Loucy (cell line): ENCODE measurements at regions not wholly inside any gene's neighbourhood (a gene's known extent, or its start where the extent isn't known, plus 50 kb on each side); places are given as distances from the start of the nearest gene placed in this dataset.

Source experiments
- H2AFZ ChIP-seq: fragments of 200-600 bp; sonication (generic); 2 replicates; pipeline ENCODE4 v1.6.0; 2016; ENCODE audit warnings: antibody characterized with exemption, mild to moderate bottlenecking, low read length, moderate library complexity
- H3F3A ChIP-seq: fragments of 200-600 bp; 2 replicates; pipeline ENCODE4 v1.6.0; 2016; ENCODE audit warnings: antibody characterized with exemption, low read depth, mild to moderate bottlenecking
- H3K27me3 ChIP-seq: fragments of 200-600 bp; sonication (generic); 2 replicates; pipeline ENCODE4 v1.6.1; 2014; ENCODE audit warnings: low read length, mild to moderate bottlenecking; ENCODE audit not compliant: insufficient read depth, poor library complexity, severe bottlenecking
- H3K36me3 ChIP-seq: fragments of 200-600 bp; sonication (generic); 2 replicates; pipeline ENCODE4 v1.6.1; 2016; ENCODE audit warnings: low read length; ENCODE audit not compliant: insufficient read depth
- H3K4me1 ChIP-seq: fragments of 200-600 bp; sonication (generic); 2 replicates; pipeline ENCODE4 v1.5.1; 2014; ENCODE audit warnings: low read length, mild to moderate bottlenecking; ENCODE audit not compliant: insufficient read depth, poor library complexity, severe bottlenecking
- H3K4me2 ChIP-seq: fragments of 200-600 bp; sonication (generic); 2 replicates; pipeline ENCODE4 v1.6.0; 2014; ENCODE audit warnings: antibody characterized with exemption, low read length, low read depth, mild to moderate bottlenecking; ENCODE audit not compliant: poor library complexity, severe bottlenecking
- H3K4me3 ChIP-seq: fragments of 200-600 bp; sonication (generic); 2 replicates; pipeline ENCODE4 v1.5.1; 2014; ENCODE audit warnings: low read length, mild to moderate bottlenecking, mixed read lengths; ENCODE audit not compliant: poor library complexity, severe bottlenecking
- H3K79me2 ChIP-seq: fragments of 200-600 bp; sonication (generic); 2 replicates; pipeline ENCODE4 v1.6.1; 2014; ENCODE audit warnings: low read length; ENCODE audit not compliant: insufficient read depth
- H3K9ac ChIP-seq: fragments of 200-600 bp; sonication (generic); 2 replicates; pipeline ENCODE4 v1.6.0; 2014; ENCODE audit warnings: mild to moderate bottlenecking, low read depth, low read length, moderate library complexity; ENCODE audit not compliant: poor library complexity, severe bottlenecking
- H3K9me2 ChIP-seq: fragments of 200-600 bp; sonication (generic); replicated peaks from 2 replicates; pipeline ENCODE4 v1.6.1; 2016; ENCODE audit warnings: low read depth, low read length, mixed read lengths
- H3K9me3 ChIP-seq: fragments of 200-600 bp; sonication (generic); 2 replicates; pipeline ENCODE4 v1.6.1; 2014; ENCODE audit warnings: mild to moderate bottlenecking, antibody characterized with exemption, low read length, low read depth; ENCODE audit not compliant: insufficient read depth
- H4K20me1 ChIP-seq: fragments of 200-600 bp; sonication (generic); 2 replicates; pipeline ENCODE4 v1.6.0; 2014; ENCODE audit warnings: antibody characterized with exemption, low read length, mild to moderate bottlenecking; ENCODE audit not compliant: insufficient read depth, poor library complexity, severe bottlenecking
- CTCF ChIP-seq: fragments of 200-600 bp; sonication (generic); conservative IDR thresholded peaks from 2 replicates; pipeline ENCODE4 v1.5.1; 2014; ENCODE audit warnings: mild to moderate bottlenecking, antibody characterized with exemption, low read length
- EZH2phosphoT487 ChIP-seq: fragments of 200-600 bp; IDR thresholded peaks from 2 replicates; pipeline ENCODE4 v1.6.1; 2018; ENCODE audit warnings: antibody characterized with exemption, mild to moderate bottlenecking, moderate library complexity, borderline replicate concordance

GRCh38 chr11:95443386-95443785, 212.4 kb upstream of the SESN3 start:
- H3K4me2 ChIP-seq = no peak overlapping the region
- H3K36me3 ChIP-seq = no peaks in the 10 kb centered on the region
- no peak for TF ChIP-seq CTCF
- TF ChIP-seq EZH2phosphoT487 = no peak
- no peak overlapping the region for H3K4me3 ChIP-seq
- H3K79me2 ChIP-seq = no peaks in the 10 kb centered on the region
- no peaks in the 10 kb centered on the region for H3K9me3 ChIP-seq
- H3K9ac ChIP-seq = no peak overlapping the region
- no peaks in the 10 kb centered on the region for H4K20me1 ChIP-seq
- no peak overlapping the region for H2AFZ ChIP-seq
- 0 out of 2 replicates have a peak, but pooled peaks cover 4% of the 10 kb centered on the region for H3F3A ChIP-seq
- H3K4me1 ChIP-seq = peaks cover 43% of the 10 kb centered on the region
- no peaks in the 10 kb centered on the region for H3K27me3 ChIP-seq
- no peaks in the 10 kb centered on the region for H3K9me2 ChIP-seq

GRCh38 chr11:95442531-95443050, 211.6 kb upstream of the SESN3 start:
- Histone ChIP-seq H3K36me3 (no peaks in the 10 kb centered on the region), H3F3A (0 out of 2 replicates have a peak, but pooled peaks cover 4% of the 10 kb centered on the region), H4K20me1 (no peaks in the 10 kb centered on the region)

GRCh38 chr11:95435628-95436353, 204.8 kb upstream of the SESN3 start:
- H3F3A ChIP-seq = no peaks in the 10 kb centered on the region
- no peaks in the 10 kb centered on the region for H3K36me3 ChIP-seq
- TF ChIP-seq CTCF = no peak
- TF ChIP-seq EZH2phosphoT487 = no peak
- peak overlapping the region; percentile 13 for H3K9ac ChIP-seq
- H3K27me3 ChIP-seq = no peaks in the 10 kb centered on the region
- H3K4me2 ChIP-seq = peak overlapping the region; percentile 52
- no peaks in the 10 kb centered on the region for H3K9me3 ChIP-seq
- H3K9me2 ChIP-seq = no peaks in the 10 kb centered on the region
- H3K79me2 ChIP-seq = no peaks in the 10 kb centered on the region
- H2AFZ ChIP-seq = peak overlapping the region; percentile 73; the same call in 1 of the 2 replicates
- H3K4me1 ChIP-seq = peaks cover 50% of the 10 kb centered on the region
- H3K4me3 ChIP-seq = no peak overlapping the region
- no peaks in the 10 kb centered on the region for H4K20me1 ChIP-seq

More at GRCh38 chr11:95442531-95443050, 211.6 kb upstream of the SESN3 start:
- no peak overlapping the region for H3K4me3 ChIP-seq
- no peaks in the 10 kb centered on the region for H3K9me2 ChIP-seq
- no peaks in the 10 kb centered on the region for H3K27me3 ChIP-seq
- 0 out of 2 replicates have a peak overlapping the region, but pooled peaks have one; percentile 3 for H2AFZ ChIP-seq
- H3K4me2 ChIP-seq = no peak overlapping the region
- no peaks in the 10 kb centered on the region for H3K9me3 ChIP-seq
- no peak overlapping the region for H3K9ac ChIP-seq
- TF ChIP-seq EZH2phosphoT487 (no peak), CTCF (no peak)
- H3K4me1 ChIP-seq = peaks cover 43% of the 10 kb centered on the region
- no peaks in the 10 kb centered on the region for H3K79me2 ChIP-seq
